Stimulated activated CD4-positive, alpha-beta T cell treated with anti-CD3 and anti-CD28 coated beads, Interleukin-15, amount 100 ng/mL, for 24 hours (primary cell): ENCODE measurements at regions not wholly inside any gene's neighbourhood (a gene's known extent, or its start where the extent isn't known, plus 50 kb on each side); places are given as distances from the start of the nearest gene placed in this dataset.
"Not testable (repeated sequence)": the region's sequence is repeated elsewhere in the genome, so short reads cannot be mapped to it uniquely, and the experiment has no call there.

ENCODE experiments used
- DNase-seq: peaks from one replicate; pipeline ENCODE4 v3.0.0-alpha.2; 2020

- DNase-seq, result not testable (repeated sequence)
These were observed 56.6 kb upstream of the ASNS start for GRCh38 chr7:97928844-97929243.

DNA sequence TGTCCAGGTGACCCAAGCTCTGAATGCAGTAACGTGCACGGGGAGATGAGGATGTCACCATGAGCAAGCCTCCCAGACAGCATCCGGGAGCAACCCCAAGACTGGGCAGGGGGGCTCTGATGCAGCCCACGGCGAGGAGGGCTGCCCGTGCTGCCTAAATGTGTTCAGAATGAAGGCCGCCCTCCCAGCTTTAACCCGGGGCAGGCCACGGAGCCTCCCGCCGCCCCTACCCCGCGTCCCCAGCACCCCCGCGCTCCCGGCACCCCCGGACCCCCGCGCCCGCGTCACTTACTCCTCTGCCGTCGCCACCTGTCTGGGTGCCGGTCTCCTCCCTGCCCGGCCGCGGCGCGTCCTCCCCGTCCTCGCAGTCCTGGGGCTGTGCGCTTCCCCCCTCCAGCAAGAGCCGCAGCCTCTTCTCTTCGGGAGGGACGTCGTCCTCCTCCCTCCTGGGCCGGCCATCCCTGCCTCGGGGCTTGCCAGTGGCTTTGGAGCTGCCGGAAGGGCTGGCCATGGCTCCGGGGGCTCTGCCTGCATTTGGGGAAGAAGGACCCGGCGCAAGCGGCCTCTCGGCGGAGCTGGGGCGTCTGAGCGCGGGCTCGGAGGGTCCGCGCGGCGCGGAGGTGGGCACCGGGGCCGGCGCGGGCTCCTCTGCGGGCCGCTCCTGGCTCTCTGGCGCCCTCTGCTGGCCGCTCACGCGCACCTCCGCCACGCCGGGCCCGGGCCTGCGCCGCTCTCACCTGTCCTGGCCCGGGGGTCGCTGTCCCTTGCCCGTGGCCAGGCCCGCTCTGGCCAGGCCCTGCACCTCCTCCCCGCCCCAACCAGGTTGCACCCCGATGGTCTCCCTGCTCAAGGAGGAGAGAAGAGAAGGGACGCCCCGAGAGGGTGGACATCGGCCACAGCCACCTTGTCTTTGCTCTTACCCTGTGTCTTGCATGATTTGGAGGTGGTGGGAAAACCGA, 55.9 kb upstream of the ASNS start:
- peak; percentile 76 for DNase-seq
